ENCODE measurements at regions not wholly inside any gene's neighbourhood (a gene's known extent, or its start where the extent isn't known, plus 50 kb on each side); places are given as distances from the start of the nearest gene placed in this dataset.

GRCh38 chr2:195569255-195569654, 87.8 kb upstream of the SLC39A10 start:
- TF ChIP-seq CTCF (IDR thresholded peaks at IDR 0.05 in 8 of 11, conservative IDR thresholded peaks at IDR 0.05 in 3 of 11) (no peak), POLR2AphosphoS5 (IDR thresholded peaks at IDR 0.05) (no peak)

Data from spleen (tissue), 7 donors.